HEK293 (cell line): ENCODE measurements at regions not wholly inside any gene's neighbourhood (a gene's known extent, or its start where the extent isn't known, plus 50 kb on each side); places are given as distances from the start of the nearest gene placed in this dataset.

Experiments
- CTCF ChIA-PET: fragments of 350-600 bp; formaldehyde crosslinking; extraction: SDS; loops from one replicate; lab custom pipeline; 2021; ENCODE audit warnings: antibody characterized with exemption; lab: Yijun Ruan, JAX
- POLR2A ChIA-PET: fragments of 300-600 bp; formaldehyde crosslinking; extraction: SDS; loops from one replicate; lab custom pipeline; 2020; ENCODE audit warnings: antibody characterized with exemption, inconsistent platforms; lab: Yijun Ruan, JAX
- H3K27ac ChIP-seq: fragments of 200-500 bp; sonication (Bioruptor generic); 2 replicates; pipeline ENCODE4 v1.5.1; 2014; ENCODE audit warnings: low read depth, low read length, control low read depth, inconsistent platforms; ENCODE audit errors: extremely low read depth
- H3K36me3 ChIP-seq, 2 experiments: fragments of 200-500 bp in 1 of 2; sonication (Bioruptor generic) in 1 of 2; 1 replicate in 1 of 2; 2 replicates in 1 of 2; pipeline ENCODE4 v1.5.1; 2014 to 2017; ENCODE audit warnings: inconsistent platforms in 2 of 2, low read length in 2 of 2; ENCODE audit not compliant: control insufficient read depth in 2 of 2, insufficient read depth in 1 of 2
- H3K4me1 ChIP-seq: fragments of 200-500 bp; sonication (Bioruptor generic); 2 replicates; pipeline ENCODE4 v1.5.1; 2014; ENCODE audit warnings: mild to moderate bottlenecking, low read length, inconsistent platforms; ENCODE audit not compliant: control insufficient read depth, insufficient read depth
- H3K4me3 ChIP-seq: 2 replicates; pipeline ENCODE4 v1.5.1; 2011; ENCODE audit warnings: low read depth, mild to moderate bottlenecking, control low read depth, low read length, moderate library complexity
- H3K9me3 ChIP-seq: fragments of 200-500 bp; sonication (Bioruptor generic); 2 replicates; pipeline ENCODE4 v1.5.1; 2014; ENCODE audit warnings: low read depth, low read length, inconsistent platforms; ENCODE audit not compliant: control insufficient read depth, insufficient read depth
- KLF1 ChIP-seq: fragments of 450-650 bp; formaldehyde crosslinking; IDR thresholded peaks from 2 replicates; pipeline ENCODE4 v1.5.1; 2016; ENCODE audit warnings: missing biosample characterization, missing genetic modification characterization
- SCRT2 ChIP-seq: fragments of 450-650 bp; formaldehyde crosslinking; IDR thresholded peaks from 2 replicates; pipeline ENCODE4 v1.5.1; 2016; ENCODE audit warnings: missing biosample characterization, missing genetic modification characterization
- SP2 ChIP-seq: fragments of 450-650 bp; formaldehyde crosslinking; IDR thresholded peaks from 2 replicates; pipeline ENCODE4 v1.5.1; 2016; ENCODE audit warnings: missing biosample characterization, missing genetic modification characterization
- SP7 ChIP-seq: fragments of 450-650 bp; formaldehyde crosslinking; IDR thresholded peaks from 2 replicates; pipeline ENCODE4 v1.5.1; 2016; ENCODE audit warnings: missing biosample characterization, missing genetic modification characterization
- ZNF138 ChIP-seq: fragments of 450-650 bp; formaldehyde crosslinking; IDR thresholded peaks from 2 replicates; pipeline ENCODE4 v1.5.1; 2016; ENCODE audit warnings: missing biosample characterization, missing genetic modification characterization, borderline replicate concordance
- ZNF155 ChIP-seq: fragments of 450-650 bp; formaldehyde crosslinking; IDR thresholded peaks from 2 replicates; pipeline ENCODE4 v1.5.1; 2016; ENCODE audit warnings: missing biosample characterization, missing genetic modification characterization
- ZNF48 ChIP-seq: fragments of 450-650 bp; formaldehyde crosslinking; IDR thresholded peaks from 2 replicates; pipeline ENCODE4 v1.5.1; 2016; ENCODE audit warnings: missing biosample characterization, missing genetic modification characterization
- ZNF529 ChIP-seq: fragments of 450-650 bp; formaldehyde crosslinking; IDR thresholded peaks from 2 replicates; pipeline ENCODE4 v1.5.1; 2017; ENCODE audit warnings: missing genetic modification characterization, missing biosample characterization; ENCODE audit not compliant: insufficient replicate concordance
- ZNF610 ChIP-seq: fragments of 450-650 bp; formaldehyde crosslinking; IDR thresholded peaks from 2 replicates; pipeline ENCODE4 v1.5.1; 2016; ENCODE audit warnings: missing biosample characterization, missing genetic modification characterization, borderline replicate concordance
- ZNF776 ChIP-seq: fragments of 450-650 bp; formaldehyde crosslinking; IDR thresholded peaks from 2 replicates; pipeline ENCODE4 v1.5.0; 2017; ENCODE audit warnings: missing biosample characterization, missing genetic modification characterization, borderline replicate concordance
- ZNF785 ChIP-seq: fragments of 450-650 bp; formaldehyde crosslinking; IDR thresholded peaks from 2 replicates; pipeline ENCODE4 v1.5.1; 2016; ENCODE audit warnings: missing biosample characterization, missing genetic modification characterization
- ZNF837 ChIP-seq: fragments of 450-650 bp; formaldehyde crosslinking; IDR thresholded peaks from 2 replicates; pipeline ENCODE4 v1.5.1; 2016; ENCODE audit warnings: missing biosample characterization, missing genetic modification characterization
- ZSCAN4 ChIP-seq: fragments of 450-650 bp; formaldehyde crosslinking; IDR thresholded peaks from 2 replicates; pipeline ENCODE4 v1.5.1; 2017; ENCODE audit warnings: missing biosample characterization, missing genetic modification characterization
- TF ChIP-seq, protein P1 (sequence below): fragments of 450-650 bp; formaldehyde crosslinking; conservative IDR thresholded peaks from 2 replicates; pipeline ENCODE4 v1.5.1; 2016; ENCODE audit warnings: low read depth, missing biosample characterization, missing genetic modification characterization
- TF ChIP-seq, protein P2 (sequence below): fragments of 450-650 bp; formaldehyde crosslinking; IDR thresholded peaks from 2 replicates; pipeline ENCODE4 v1.5.1; 2016; ENCODE audit warnings: missing biosample characterization, missing genetic modification characterization
- TF ChIP-seq, protein P3 (sequence below): fragments of 450-650 bp; formaldehyde crosslinking; IDR thresholded peaks from 2 replicates; pipeline ENCODE4 v1.5.1; 2016; ENCODE audit warnings: missing biosample characterization, missing genetic modification characterization
- TF ChIP-seq, protein P4 (sequence below): fragments of 450-650 bp; formaldehyde crosslinking; IDR thresholded peaks from 2 replicates; pipeline ENCODE4 v1.5.1; 2016; ENCODE audit warnings: missing biosample characterization, missing genetic modification characterization
- TF ChIP-seq, protein P5 (sequence below): fragments of 450-650 bp; formaldehyde crosslinking; IDR thresholded peaks from 2 replicates; pipeline ENCODE4 v1.5.1; 2016; ENCODE audit warnings: missing biosample characterization, missing genetic modification characterization

GRCh38 chr14:22316473-22316872 lies 272.6 kb downstream of the DAD1 start:
- TF ChIP-seq ZNF529 (tag by site-specific recombination) = no peak
- TF ChIP-seq ZNF785 (tag by site-specific recombination) = no peak
- TF ChIP-seq ZNF48 (tag by site-specific recombination) = no peak
- no peak for TF ChIP-seq SP7 (tag by site-specific recombination)
- TF ChIP-seq, protein P1, sequence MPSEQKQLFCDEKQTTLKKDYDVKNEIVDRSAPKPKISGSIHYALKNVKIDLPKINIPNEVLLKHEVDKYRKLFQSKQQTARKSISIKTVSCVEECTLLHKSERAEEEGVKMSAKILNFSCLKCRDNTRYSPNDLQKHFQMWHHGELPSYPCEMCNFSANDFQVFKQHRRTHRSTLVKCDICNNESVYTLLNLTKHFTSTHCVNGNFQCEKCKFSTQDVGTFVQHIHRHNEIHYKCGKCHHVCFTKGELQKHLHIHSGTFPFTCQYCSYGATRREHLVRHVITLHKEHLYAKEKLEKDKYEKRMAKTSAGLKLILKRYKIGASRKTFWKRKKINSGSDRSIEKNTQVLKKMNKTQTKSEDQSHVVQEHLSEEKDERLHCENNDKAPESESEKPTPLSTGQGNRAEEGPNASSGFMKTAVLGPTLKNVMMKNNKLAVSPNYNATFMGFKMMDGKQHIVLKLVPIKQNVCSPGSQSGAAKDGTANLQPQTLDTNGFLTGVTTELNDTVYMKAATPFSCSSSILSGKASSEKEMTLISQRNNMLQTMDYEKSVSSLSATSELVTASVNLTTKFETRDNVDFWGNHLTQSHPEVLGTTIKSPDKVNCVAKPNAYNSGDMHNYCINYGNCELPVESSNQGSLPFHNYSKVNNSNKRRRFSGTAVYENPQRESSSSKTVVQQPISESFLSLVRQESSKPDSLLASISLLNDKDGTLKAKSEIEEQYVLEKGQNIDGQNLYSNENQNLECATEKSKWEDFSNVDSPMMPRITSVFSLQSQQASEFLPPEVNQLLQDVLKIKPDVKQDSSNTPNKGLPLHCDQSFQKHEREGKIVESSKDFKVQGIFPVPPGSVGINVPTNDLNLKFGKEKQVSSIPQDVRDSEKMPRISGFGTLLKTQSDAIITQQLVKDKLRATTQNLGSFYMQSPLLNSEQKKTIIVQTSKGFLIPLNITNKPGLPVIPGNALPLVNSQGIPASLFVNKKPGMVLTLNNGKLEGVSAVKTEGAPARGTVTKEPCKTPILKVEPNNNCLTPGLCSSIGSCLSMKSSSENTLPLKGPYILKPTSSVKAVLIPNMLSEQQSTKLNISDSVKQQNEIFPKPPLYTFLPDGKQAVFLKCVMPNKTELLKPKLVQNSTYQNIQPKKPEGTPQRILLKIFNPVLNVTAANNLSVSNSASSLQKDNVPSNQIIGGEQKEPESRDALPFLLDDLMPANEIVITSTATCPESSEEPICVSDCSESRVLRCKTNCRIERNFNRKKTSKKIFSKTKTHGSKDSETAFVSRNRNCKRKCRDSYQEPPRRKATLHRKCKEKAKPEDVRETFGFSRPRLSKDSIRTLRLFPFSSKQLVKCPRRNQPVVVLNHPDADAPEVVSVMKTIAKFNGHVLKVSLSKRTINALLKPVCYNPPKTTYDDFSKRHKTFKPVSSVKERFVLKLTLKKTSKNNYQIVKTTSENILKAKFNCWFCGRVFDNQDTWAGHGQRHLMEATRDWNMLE = no peak
- TF ChIP-seq, protein P2, sequence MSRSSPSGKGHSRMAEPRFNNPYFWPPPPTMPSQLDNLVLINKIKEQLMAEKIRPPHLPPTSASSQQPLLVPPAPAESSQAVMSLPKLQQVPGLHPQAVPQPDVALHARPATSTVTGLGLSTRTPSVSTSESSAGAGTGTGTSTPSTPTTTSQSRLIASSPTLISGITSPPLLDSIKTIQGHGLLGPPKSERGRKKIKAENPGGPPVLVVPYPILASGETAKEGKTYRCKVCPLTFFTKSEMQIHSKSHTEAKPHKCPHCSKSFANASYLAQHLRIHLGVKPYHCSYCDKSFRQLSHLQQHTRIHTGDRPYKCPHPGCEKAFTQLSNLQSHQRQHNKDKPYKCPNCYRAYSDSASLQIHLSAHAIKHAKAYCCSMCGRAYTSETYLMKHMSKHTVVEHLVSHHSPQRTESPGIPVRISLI (tag by site-specific recombination) = no peak
- TF ChIP-seq ZNF138 = no peak
- no peak for TF ChIP-seq ZNF776
- no peak for TF ChIP-seq ZNF610
- TF ChIP-seq, protein P3, sequence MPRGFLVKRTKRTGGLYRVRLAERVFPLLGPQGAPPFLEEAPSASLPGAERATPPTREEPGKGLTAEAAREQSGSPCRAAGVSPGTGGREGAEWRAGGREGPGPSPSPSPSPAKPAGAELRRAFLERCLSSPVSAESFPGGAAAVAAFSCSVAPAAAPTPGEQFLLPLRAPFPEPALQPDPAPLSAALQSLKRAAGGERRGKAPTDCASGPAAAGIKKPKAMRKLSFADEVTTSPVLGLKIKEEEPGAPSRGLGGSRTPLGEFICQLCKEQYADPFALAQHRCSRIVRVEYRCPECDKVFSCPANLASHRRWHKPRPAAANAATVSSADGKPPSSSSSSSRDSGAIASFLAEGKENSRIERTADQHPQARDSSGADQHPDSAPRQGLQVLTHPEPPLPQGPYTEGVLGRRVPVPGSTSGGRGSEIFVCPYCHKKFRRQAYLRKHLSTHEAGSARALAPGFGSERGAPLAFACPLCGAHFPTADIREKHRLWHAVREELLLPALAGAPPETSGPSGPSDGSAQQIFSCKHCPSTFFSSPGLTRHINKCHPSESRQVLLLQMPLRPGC (tag by site-specific recombination) = no peak
- H3K9me3 ChIP-seq = no peaks in the 10 kb centered on the region
- no peak overlapping the region for H3K27ac ChIP-seq
- H3K4me1 ChIP-seq = no peaks in the 10 kb centered on the region
- ChIA-PET CTCF (interaction anchor here (0.6 to 1.6 kb wide), 4 partner anchors 59 to 537 kb away, joined by 3 to 5 read pairs (median 4); no protein-coding TSS in a partner anchor), POLR2A (no interaction called here)
- no peak overlapping the region for H3K4me3 ChIP-seq
- H3K36me3 ChIP-seq = no peaks in the 10 kb centered on the region

DNA sequence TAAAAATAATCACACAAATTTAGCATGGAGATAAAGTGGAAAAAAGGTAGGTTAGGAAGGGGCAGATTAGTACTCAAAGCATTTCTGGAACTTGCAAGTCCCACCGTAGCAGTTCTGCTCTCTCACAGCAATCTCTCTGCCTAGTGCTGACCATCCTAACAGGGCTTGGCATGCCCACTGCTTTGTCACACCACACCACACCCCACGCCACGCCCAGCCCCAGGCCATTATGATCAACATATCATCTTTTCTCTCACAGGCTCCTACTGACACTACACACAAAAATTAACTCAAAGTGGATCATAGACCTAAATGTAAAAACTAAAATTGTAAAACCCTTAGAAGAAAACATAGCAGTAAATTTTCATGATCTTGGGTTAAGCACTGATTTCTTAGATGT lies 273.7 kb downstream of the DAD1 start:
- POLR2A ChIA-PET = no interaction called here
- peak; percentile 78 for TF ChIP-seq KLF1
- TF ChIP-seq ZNF837 (tag by site-specific recombination) = no peak
- TF ChIP-seq, protein P4, sequence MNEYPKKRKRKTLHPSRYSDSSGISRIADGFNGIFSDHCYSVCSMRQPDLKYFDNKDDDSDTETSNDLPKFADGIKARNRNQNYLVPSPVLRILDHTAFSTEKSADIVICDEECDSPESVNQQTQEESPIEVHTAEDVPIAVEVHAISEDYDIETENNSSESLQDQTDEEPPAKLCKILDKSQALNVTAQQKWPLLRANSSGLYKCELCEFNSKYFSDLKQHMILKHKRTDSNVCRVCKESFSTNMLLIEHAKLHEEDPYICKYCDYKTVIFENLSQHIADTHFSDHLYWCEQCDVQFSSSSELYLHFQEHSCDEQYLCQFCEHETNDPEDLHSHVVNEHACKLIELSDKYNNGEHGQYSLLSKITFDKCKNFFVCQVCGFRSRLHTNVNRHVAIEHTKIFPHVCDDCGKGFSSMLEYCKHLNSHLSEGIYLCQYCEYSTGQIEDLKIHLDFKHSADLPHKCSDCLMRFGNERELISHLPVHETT (tag by site-specific recombination) = no peak
- TF ChIP-seq ZSCAN4 = no peak
- TF ChIP-seq SCRT2 (tag by site-specific recombination) = no peak
- no peak for TF ChIP-seq ZNF155
- TF ChIP-seq, protein P5, sequence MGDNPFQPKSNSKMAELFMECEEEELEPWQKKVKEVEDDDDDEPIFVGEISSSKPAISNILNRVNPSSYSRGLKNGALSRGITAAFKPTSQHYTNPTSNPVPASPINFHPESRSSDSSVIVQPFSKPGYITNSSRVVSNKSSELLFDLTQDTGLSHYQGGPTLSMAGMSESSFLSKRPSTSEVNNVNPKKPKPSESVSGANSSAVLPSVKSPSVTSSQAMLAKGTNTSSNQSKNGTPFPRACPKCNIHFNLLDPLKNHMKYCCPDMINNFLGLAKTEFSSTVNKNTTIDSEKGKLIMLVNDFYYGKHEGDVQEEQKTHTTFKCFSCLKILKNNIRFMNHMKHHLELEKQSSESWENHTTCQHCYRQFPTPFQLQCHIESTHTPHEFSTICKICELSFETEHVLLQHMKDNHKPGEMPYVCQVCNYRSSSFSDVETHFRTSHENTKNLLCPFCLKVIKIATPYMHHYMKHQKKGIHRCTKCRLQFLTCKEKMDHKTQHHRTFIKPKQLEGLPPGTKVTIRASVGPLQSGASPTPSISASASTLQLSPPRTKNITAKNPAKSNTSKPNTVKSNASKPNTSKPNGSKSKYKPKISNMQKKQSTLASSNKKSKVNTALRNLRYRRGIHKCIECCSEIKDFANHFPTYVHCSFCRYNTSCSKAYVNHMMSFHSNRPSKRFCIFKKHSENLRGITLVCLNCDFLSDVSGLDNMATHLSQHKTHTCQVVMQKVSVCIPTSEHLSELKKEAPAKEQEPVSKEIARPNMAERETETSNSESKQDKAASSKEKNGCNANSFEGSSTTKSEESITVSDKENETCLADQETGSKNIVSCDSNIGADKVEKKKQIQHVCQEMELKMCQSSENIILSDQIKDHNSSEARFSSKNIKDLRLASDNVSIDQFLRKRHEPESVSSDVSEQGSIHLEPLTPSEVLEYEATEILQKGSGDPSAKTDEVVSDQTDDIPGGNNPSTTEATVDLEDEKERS (tag by site-specific recombination) = no peak
- TF ChIP-seq SP2 = no peak
- TF ChIP-seq, all 188 proteins: peak for 1
- CTCF ChIA-PET = interaction anchor here (0.6 to 1.3 kb wide), 13 partner anchors 11 to 254 kb away, joined by 3 to 9 read pairs (median 3); no protein-coding TSS in a partner anchor
- H3K9me3 ChIP-seq = no peaks in the 10 kb centered on the region
- no peaks in the 10 kb centered on the region for H3K4me1 ChIP-seq
- H3K4me3 ChIP-seq = no peak overlapping the region
- no peak overlapping the region for H3K27ac ChIP-seq
- no peaks in the 10 kb centered on the region for H3K36me3 ChIP-seq
